ENCODE measurements at regions not wholly inside any gene's neighbourhood (a gene's known extent, or its start where the extent isn't known, plus 50 kb on each side); places are given as distances from the start of the nearest gene placed in this dataset.

DNA sequence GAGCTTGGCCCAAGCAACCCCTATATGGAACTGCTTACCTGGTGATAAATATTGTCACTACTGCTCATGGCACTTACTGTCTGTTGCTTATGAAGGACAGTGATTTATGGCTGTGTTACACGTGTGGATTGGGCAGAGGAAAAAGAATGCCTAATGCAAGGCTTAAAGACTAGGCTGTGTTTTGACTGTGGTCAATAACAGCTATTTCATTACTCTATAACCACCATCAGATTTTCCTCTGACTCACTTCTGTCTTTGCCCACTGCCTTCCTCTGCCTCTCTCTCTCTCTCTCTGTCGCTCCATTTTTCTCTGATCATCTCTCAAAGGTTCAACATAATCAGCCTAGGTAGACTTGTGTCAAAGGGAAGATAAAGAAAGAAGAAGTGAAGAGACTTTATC, 96.2 kb downstream of the TLR4 start:
- TF ChIP-seq POLR2A (IDR thresholded peaks at IDR 0.05; ENCODE audit: low read depth) (no peak), CTCF (IDR thresholded peaks at IDR 0.05) (no peak), POLR2AphosphoS5 (IDR thresholded peaks at IDR 0.05) (no peak), EP300 (IDR thresholded peaks at IDR 0.05) (no peak)

All from esophagus muscularis mucosa (tissue), 4 donors.